ENCODE measurements at regions not wholly inside any gene's neighbourhood (a gene's known extent, or its start where the extent isn't known, plus 50 kb on each side); places are given as distances from the start of the nearest gene placed in this dataset.

- TF ChIP-seq, protein P1, sequence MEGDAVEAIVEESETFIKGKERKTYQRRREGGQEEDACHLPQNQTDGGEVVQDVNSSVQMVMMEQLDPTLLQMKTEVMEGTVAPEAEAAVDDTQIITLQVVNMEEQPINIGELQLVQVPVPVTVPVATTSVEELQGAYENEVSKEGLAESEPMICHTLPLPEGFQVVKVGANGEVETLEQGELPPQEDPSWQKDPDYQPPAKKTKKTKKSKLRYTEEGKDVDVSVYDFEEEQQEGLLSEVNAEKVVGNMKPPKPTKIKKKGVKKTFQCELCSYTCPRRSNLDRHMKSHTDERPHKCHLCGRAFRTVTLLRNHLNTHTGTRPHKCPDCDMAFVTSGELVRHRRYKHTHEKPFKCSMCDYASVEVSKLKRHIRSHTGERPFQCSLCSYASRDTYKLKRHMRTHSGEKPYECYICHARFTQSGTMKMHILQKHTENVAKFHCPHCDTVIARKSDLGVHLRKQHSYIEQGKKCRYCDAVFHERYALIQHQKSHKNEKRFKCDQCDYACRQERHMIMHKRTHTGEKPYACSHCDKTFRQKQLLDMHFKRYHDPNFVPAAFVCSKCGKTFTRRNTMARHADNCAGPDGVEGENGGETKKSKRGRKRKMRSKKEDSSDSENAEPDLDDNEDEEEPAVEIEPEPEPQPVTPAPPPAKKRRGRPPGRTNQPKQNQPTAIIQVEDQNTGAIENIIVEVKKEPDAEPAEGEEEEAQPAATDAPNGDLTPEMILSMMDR (conservative IDR thresholded peaks at IDR 0.05; ENCODE audit: low read depth, low read length): no peak
- no peak for TF ChIP-seq EZH2 (IDR thresholded peaks at IDR 0.05; ENCODE audit: borderline replicate concordance, low read depth, low read length, poor library complexity, severe bottlenecking)
Observed at GRCh38 chr14:106511800-106512198, 985.4 kb downstream of the TMEM121 start.
